22Rv1 (cell line): ENCODE measurements at regions not wholly inside any gene's neighbourhood (a gene's known extent, or its start where the extent isn't known, plus 50 kb on each side); places are given as distances from the start of the nearest gene placed in this dataset.

ENCODE experiments used
- H3K27ac ChIP-seq: fragments of 450-650 bp; 2 replicates; pipeline ENCODE4 v1.5.1; 2017
- ZFX ChIP-seq: fragments of 450-650 bp; IDR thresholded peaks from 2 replicates; pipeline ENCODE4 v1.6.1; 2017; ENCODE audit warnings: antibody characterized with exemption, borderline replicate concordance
- TF ChIP-seq, protein P1 (sequence below): fragments of 450-650 bp; IDR thresholded peaks from 2 replicates; pipeline ENCODE4 v1.5.1; 2017; ENCODE audit warnings: mild to moderate bottlenecking

DNA sequence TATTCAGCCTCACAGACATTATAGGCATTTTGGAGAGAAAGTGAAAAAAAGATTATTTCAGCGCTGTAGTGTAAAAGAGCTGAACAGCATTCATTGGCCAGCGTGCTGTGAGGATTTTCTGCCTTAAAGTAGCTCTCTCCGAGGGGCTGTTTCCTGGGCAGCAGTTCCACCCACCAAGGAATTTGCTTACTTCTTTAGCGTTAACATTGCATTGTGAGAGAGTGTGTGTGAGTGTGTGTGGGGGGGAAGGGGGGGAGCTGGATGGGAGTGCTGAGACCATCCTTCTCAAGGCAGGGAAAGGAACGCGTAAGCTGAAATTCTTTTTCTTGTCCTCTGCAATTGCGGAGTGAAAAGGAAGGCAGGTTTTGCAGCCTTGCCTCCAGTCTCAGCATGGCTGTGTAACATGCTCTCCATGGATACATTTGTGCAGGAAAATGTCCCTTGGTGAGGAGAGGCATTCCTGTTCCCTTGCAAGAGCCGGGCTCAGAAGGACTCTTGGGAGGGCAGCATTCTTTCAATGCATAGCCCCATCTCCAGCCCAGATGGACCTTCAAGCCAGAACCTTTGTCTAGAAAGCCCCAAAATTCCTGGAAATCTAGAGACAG lies 159.9 kb upstream of the NAV2 start:
- no peak for TF ChIP-seq ZFX
- TF ChIP-seq, protein P1, sequence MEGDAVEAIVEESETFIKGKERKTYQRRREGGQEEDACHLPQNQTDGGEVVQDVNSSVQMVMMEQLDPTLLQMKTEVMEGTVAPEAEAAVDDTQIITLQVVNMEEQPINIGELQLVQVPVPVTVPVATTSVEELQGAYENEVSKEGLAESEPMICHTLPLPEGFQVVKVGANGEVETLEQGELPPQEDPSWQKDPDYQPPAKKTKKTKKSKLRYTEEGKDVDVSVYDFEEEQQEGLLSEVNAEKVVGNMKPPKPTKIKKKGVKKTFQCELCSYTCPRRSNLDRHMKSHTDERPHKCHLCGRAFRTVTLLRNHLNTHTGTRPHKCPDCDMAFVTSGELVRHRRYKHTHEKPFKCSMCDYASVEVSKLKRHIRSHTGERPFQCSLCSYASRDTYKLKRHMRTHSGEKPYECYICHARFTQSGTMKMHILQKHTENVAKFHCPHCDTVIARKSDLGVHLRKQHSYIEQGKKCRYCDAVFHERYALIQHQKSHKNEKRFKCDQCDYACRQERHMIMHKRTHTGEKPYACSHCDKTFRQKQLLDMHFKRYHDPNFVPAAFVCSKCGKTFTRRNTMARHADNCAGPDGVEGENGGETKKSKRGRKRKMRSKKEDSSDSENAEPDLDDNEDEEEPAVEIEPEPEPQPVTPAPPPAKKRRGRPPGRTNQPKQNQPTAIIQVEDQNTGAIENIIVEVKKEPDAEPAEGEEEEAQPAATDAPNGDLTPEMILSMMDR = no peak
- H3K27ac ChIP-seq = no peak overlapping the region

DNA sequence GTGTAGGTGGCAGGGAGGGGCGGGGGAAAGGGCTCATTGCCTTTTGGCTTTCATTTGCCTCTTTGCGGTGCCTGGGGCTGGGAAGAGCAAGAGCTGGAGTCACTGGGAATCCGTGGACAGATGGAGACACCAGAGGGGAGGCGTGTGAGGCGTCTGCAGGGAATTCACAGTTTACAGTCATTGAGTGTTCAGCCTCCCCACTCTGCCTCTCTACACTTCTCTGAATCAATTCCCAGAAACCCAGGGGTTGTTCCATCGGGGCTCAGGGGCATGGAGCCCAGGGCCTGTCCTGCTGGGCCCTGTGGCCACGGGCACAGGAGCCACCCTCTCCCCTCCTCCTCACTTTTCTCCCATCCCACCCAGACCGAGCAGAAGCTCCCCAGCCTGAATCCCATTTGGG lies 160.5 kb upstream of the NAV2 start:
- no peak overlapping the region for H3K27ac ChIP-seq
- no peak for TF ChIP-seq ZFX
- TF ChIP-seq, protein P1 = no peak

DNA sequence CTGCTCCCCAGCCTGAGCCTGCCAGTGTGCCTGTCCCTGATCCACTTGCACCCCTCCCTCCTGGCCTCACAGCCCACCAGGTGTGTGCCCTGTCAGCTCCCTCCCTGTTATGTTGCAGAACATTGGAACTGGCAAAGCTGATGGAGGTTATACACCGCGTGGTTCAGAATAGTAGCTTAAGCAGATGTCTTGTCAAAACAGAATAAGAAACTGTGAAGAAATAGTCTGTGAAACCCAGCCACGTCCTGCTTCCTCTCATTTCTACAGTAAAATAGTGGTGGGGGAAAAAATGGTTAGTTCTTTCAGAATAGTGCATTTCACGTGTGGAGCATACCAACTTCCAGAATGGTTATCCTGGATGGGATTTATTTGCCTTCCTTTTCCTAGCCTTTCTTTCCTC lies 161.2 kb upstream of the NAV2 start:
- no peak overlapping the region for H3K27ac ChIP-seq

DNA sequence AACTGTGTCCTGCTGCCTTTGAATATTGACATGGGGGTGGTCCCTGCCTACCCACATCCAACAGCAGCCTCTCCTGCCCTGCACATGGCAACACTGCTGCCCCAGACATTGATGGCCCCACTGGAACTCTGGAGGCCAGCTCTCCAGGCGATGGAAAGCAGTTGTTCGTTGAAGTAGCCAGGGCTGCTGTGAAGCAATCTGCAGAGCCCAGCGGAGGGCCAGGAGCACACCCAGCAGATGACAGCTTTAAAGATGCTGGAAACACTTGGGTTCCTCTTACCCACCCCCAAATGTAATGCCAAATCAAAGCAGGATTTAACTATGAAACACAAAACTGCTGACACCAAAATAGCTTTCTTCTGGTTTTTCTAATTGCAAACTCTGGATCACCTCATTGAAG lies 165.6 kb upstream of the NAV2 start:
- TF ChIP-seq, protein P1 = no peak
- TF ChIP-seq ZFX = no peak
- H3K27ac ChIP-seq = no peak overlapping the region

More for the DNA sequence above, 161.2 kb upstream of the NAV2 start:
- no peak for TF ChIP-seq ZFX
- TF ChIP-seq, protein P1 = no peak

DNA sequence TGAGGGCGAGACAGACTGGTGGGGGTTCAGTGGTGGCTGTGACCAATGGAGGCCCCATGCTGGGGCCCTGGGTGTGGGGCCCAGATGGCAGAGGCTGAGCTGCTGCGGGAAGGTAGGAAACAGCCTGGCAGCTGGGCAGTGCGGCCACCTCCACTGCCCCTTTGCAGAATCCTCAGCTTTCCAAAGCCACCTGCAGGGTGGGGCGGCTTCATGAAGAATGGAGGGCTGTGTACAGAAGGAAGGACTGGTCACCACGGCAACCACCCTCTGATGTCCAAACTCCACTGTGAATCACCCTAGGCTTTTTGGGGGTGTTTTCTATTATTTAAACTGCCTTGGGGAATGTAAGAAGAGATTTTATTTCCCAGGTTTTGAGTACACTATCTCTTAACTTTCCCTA lies 166.3 kb upstream of the NAV2 start:
- no peak for TF ChIP-seq ZFX
- TF ChIP-seq, protein P1 = no peak
- H3K27ac ChIP-seq = no peak overlapping the region

DNA sequence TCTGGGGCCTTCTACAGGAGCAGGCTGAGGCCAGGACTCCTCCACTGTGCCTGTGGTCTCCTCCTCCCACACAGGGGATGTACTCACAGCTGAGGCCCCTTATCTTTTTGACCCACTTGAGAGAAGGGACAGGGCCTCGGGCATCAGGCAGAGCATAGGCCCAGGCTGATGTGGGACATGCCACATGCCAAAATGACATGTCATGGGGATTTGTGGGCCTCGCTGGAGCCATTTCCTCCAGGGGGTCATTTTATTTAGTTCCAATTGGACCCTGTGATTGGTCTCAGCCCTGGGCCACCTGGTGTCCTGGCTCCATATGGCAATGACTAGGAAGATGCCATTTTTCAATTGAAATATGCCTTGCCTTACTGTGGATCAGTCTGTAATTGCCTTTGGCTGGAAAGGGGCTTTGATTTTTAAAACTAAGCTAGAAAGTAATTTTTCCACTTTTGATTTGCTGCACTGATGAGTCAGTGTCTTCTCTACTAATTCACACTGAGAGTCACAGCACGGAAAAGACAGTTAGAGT lies 171.1 kb upstream of the NAV2 start:
- TF ChIP-seq ZFX = no peak
- TF ChIP-seq, protein P1 = no peak
- no peak overlapping the region for H3K27ac ChIP-seq

DNA sequence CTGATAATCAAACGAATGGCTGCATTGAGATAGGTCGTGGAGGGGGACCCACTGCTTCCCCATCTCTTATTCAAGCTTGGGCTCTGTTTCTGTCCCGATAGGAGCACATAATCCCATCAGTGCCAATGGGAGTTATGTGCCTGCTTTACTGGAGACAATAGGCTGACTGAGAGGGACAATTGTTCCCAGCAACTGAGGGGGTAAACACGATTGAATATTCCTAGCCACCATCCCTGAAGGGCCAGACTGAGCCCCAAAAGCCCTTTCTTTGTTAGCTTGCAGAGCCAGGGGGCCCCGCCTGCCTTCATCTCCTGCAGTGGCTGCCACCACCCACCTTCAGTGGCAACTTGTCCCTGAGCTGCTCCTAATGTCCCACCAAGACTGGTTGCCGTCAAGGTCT lies 172.8 kb upstream of the NAV2 start:
- no peak overlapping the region for H3K27ac ChIP-seq
- TF ChIP-seq, protein P1 = no peak
- TF ChIP-seq ZFX = no peak
